Osteoblast (primary cell): ENCODE measurements at regions not wholly inside any gene's neighbourhood (a gene's known extent, or its start where the extent isn't known, plus 50 kb on each side); places are given as distances from the start of the nearest gene placed in this dataset.

Experiments
- DNase-seq: peaks from one replicate; pipeline ENCODE4 v3.0.0; 2011; ENCODE audit warnings: low spot score, mixed read lengths; ENCODE audit not compliant: insufficient read length; ENCODE audit errors: missing footprints
- H2AFZ ChIP-seq: 2 replicates; pipeline ENCODE4 v1.6.0; 2011; ENCODE audit warnings: mild to moderate bottlenecking, low read length
- H3K27ac ChIP-seq: 2 replicates; pipeline ENCODE4 v1.5.1; 2011; ENCODE audit warnings: mild to moderate bottlenecking, low read depth, low read length, moderate library complexity
- H3K27me3 ChIP-seq: 2 replicates; pipeline ENCODE4 v1.6.0; 2012; ENCODE audit warnings: mild to moderate bottlenecking, control low read depth, inconsistent platforms, low read length, moderate library complexity; ENCODE audit not compliant: insufficient read depth
- H3K36me3 ChIP-seq: 2 replicates; pipeline ENCODE4 v1.5.1; 2011; ENCODE audit warnings: mild to moderate bottlenecking, low read length, control low read depth, moderate library complexity; ENCODE audit not compliant: insufficient read depth
- H3K4me1 ChIP-seq: 2 replicates; pipeline ENCODE4 v1.5.1; 2011; ENCODE audit warnings: mild to moderate bottlenecking, low read length, control low read depth, moderate library complexity; ENCODE audit not compliant: insufficient read depth
- H3K4me2 ChIP-seq: 2 replicates; pipeline ENCODE4 v1.6.0; 2011; ENCODE audit warnings: mild to moderate bottlenecking, low read length; ENCODE audit not compliant: insufficient read depth
- H3K4me3 ChIP-seq: fragments of 200-600 bp; sonication (generic); 3 replicates; pipeline ENCODE4 v1.5.1; 2012; ENCODE audit warnings: mild to moderate bottlenecking, low read length, inconsistent platforms; ENCODE audit not compliant: insufficient read depth
- H3K79me2 ChIP-seq: 2 replicates; pipeline ENCODE4 v1.6.0; 2012; ENCODE audit warnings: mild to moderate bottlenecking, low read length, control low read depth, inconsistent platforms; ENCODE audit not compliant: insufficient read depth
- H3K9me3 ChIP-seq: 2 replicates; pipeline ENCODE4 v1.5.1; 2011; ENCODE audit warnings: low read depth, low read length, control low read depth
- H4K20me1 ChIP-seq: 2 replicates; pipeline ENCODE4 v1.6.0; 2012; ENCODE audit warnings: mild to moderate bottlenecking, low read length, control low read depth; ENCODE audit not compliant: insufficient read depth
- CTCF ChIP-seq: IDR thresholded peaks from 2 replicates; pipeline ENCODE4 v1.5.1; 2011; ENCODE audit warnings: mild to moderate bottlenecking, low read depth, low read length, moderate library complexity; ENCODE audit errors: extremely low read depth

GRCh38 chr5:13439430-13439829 lies 505.1 kb downstream of the DNAH5 start:
- Histone ChIP-seq H3K4me3 (no peak overlapping the region), H3K27me3 (no peaks in the 10 kb centered on the region), H3K36me3 (no peaks in the 10 kb centered on the region), H4K20me1 (no peaks in the 10 kb centered on the region), H3K27ac (no peak overlapping the region), H3K4me1 (no peaks in the 10 kb centered on the region), H3K4me2 (no peak overlapping the region), H2AFZ (no peak overlapping the region), H3K9me3 (no peaks in the 10 kb centered on the region), H3K79me2 (no peaks in the 10 kb centered on the region)
- TF ChIP-seq CTCF = no peak
- no peak for DNase-seq

GRCh38 chr5:13427827-13428557 lies 516.5 kb downstream of the DNAH5 start:
- TF ChIP-seq CTCF = no peak
- H3K9me3 ChIP-seq = peaks cover 1% of the 10 kb centered on the region
- no peaks in the 10 kb centered on the region for H3K36me3 ChIP-seq
- H3K27me3 ChIP-seq = no peaks in the 10 kb centered on the region
- DNase-seq = no peak
- no peak overlapping the region for H3K27ac ChIP-seq
- H3K4me2 ChIP-seq = no peak overlapping the region
- H4K20me1 ChIP-seq = no peaks in the 10 kb centered on the region
- no peaks in the 10 kb centered on the region for H3K4me1 ChIP-seq
- H3K4me3 ChIP-seq = no peak overlapping the region
- no peaks in the 10 kb centered on the region for H3K79me2 ChIP-seq
- H2AFZ ChIP-seq = no peak overlapping the region

- Histone ChIP-seq H3K9me3 (no peaks in the 10 kb centered on the region), H4K20me1 (no peaks in the 10 kb centered on the region), H3K27ac (no peak overlapping the region), H3K79me2 (no peaks in the 10 kb centered on the region), H3K4me2 (no peak overlapping the region), H3K27me3 (no peaks in the 10 kb centered on the region), H2AFZ (no peak overlapping the region), H3K4me3 (no peak overlapping the region), H3K4me1 (no peaks in the 10 kb centered on the region), H3K36me3 (no peaks in the 10 kb centered on the region)
- no peak for DNase-seq
- TF ChIP-seq CTCF = no peak
Observed at GRCh38 chr5:13412040-13412595, 532.4 kb downstream of the DNAH5 start.

GRCh38 chr5:13408616-13409015 lies 535.9 kb downstream of the DNAH5 start:
- DNase-seq = no peak

More at GRCh38 chr5:13408616-13409015, 535.9 kb downstream of the DNAH5 start:
- Histone ChIP-seq H2AFZ (no peak overlapping the region), H3K4me3 (no peak overlapping the region), H3K9me3 (no peaks in the 10 kb centered on the region), H3K27me3 (no peaks in the 10 kb centered on the region), H4K20me1 (no peaks in the 10 kb centered on the region), H3K27ac (no peak overlapping the region), H3K79me2 (no peaks in the 10 kb centered on the region), H3K4me1 (no peaks in the 10 kb centered on the region), H3K36me3 (no peaks in the 10 kb centered on the region), H3K4me2 (no peak overlapping the region)
- TF ChIP-seq CTCF = no peak
